ENCODE measurements at regions not wholly inside any gene's neighbourhood (a gene's known extent, or its start where the extent isn't known, plus 50 kb on each side); places are given as distances from the start of the nearest gene placed in this dataset.

- TF ChIP-seq POU5F1 (IDR thresholded peaks at IDR 0.05; ENCODE audit: low read depth, low read length) (no peak), SIX5 (IDR thresholded peaks at IDR 0.05; ENCODE audit: low read depth, low read length) (no peak), CEBPB (IDR thresholded peaks at IDR 0.05; ENCODE audit: low read depth, low read length) (no peak), HDAC6 (IDR thresholded peaks at IDR 0.05; ENCODE audit: low read depth, low read length) (no peak), EGR1 (IDR thresholded peaks at IDR 0.05; ENCODE audit: borderline replicate concordance, low read depth, low read length) (no peak), USF2 (IDR thresholded peaks at IDR 0.05; ENCODE audit: low read length) (no peak), BACH1 (IDR thresholded peaks at IDR 0.05; ENCODE audit: low read length) (no peak)
Observed at GRCh38 chr1:229885568-229886495, 181.2 kb upstream of the GALNT2 start (continued).
